Activated T-helper 2 cell treated with anti-CD3 and anti-CD28 coated beads, Interferon-gamma antibody, Interleukin-2, Interleukin-4, amounts not matched to agents 10 μg/mL and 5 μg/mL and 100 μg/mL, durations not matched to agents 14 hours and 24 hours and 36 hours (primary cell): ENCODE measurements at regions not wholly inside any gene's neighbourhood (a gene's known extent, or its start where the extent isn't known, plus 50 kb on each side); places are given as distances from the start of the nearest gene placed in this dataset.

Experiments
- DNase-seq: peaks from one replicate; pipeline ENCODE4 v3.0.0; 2021; ENCODE audit warnings: low spot score
- H3K27ac Mint-ChIP-seq: one replicate; pipeline ENCODE4 v1.8.0; 2021; ENCODE audit warnings: mixed read lengths
- H3K27me3 Mint-ChIP-seq: one replicate; pipeline ENCODE4 v1.8.0; 2021; ENCODE audit warnings: low read depth, mixed read lengths
- H3K36me3 Mint-ChIP-seq: one replicate; pipeline ENCODE4 v1.8.0; 2021; ENCODE audit warnings: low read depth, mixed read lengths
- H3K4me1 Mint-ChIP-seq: one replicate; pipeline ENCODE4 v1.8.0; 2021; ENCODE audit warnings: low read depth, mixed read lengths
- H3K4me3 Mint-ChIP-seq: one replicate; pipeline ENCODE4 v1.8.0; 2021; ENCODE audit warnings: low read depth, mild to moderate bottlenecking, moderate library complexity, mixed read lengths
- H3K9me3 Mint-ChIP-seq: one replicate; pipeline ENCODE4 v1.8.0; 2021; ENCODE audit warnings: mixed read lengths
- intact Hi-C: fragments of 100-400 bp; cut with micrococcal nuclease; formaldehyde crosslinking; loops from one replicate; pipeline ENCODE4 v1.15.1; 2023

GRCh38 chr7:42685911-42686310 lies 226.0 kb downstream of the C7orf25 start:
- intact Hi-C loops = no loop called here
- no peak overlapping the region for H3K4me3 Mint-ChIP-seq
- H3K36me3 Mint-ChIP-seq = no peaks in the 10 kb centered on the region
- no peak overlapping the region for H3K27ac Mint-ChIP-seq
- no peaks in the 10 kb centered on the region for H3K9me3 Mint-ChIP-seq
- no peak for DNase-seq
- no peaks in the 10 kb centered on the region for H3K4me1 Mint-ChIP-seq
- no peaks in the 10 kb centered on the region for H3K27me3 Mint-ChIP-seq

DNA sequence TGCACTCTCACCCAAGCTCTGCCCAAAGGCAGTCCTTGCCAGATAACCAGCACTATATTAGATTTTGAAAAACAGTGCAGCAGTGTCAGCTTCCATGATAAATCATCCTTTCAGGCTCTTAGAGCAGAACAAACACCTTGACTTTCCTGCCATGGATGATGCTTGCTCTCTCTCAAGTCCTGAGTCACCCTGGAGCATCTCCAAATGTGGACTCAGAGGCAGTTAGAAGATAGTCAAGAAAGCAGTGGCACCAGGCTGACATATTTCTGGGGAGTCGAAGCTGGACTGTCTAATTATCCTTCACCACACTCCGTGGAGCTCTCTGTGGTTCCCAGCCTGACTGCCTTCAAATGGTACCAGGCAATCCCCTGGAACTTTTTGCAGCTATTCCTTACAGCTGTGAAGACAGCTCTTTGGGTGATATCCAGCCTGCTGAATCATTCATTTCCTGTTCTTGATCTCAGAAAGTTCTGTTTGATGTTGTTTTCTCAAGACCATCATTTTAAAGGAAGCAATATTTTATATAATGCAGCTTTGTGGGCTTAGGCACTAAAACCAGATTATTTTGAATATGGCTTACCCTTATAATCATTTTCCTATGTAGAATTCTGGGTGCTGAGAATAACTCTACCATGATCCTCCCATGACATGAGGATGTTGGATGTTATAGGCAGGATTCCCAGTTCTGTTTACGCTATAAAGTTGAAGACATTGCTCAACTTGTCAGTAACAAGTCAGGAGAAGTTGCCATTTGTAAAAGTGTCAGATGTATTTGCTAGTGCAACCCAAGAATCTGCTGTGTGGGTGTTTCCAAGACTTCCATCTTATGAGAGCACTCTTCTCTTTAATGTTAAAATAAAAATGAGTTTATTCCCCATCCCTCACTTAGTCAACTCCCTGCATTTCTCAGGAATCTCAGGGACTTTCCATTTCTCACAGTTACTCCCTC lies 233.8 kb downstream of the C7orf25 start:
- no peaks in the 10 kb centered on the region for H3K4me1 Mint-ChIP-seq
- no peaks in the 10 kb centered on the region for H3K27me3 Mint-ChIP-seq
- no peak for DNase-seq
- intact Hi-C loops = no loop called here
- H3K9me3 Mint-ChIP-seq = no peaks in the 10 kb centered on the region
- no peak overlapping the region for H3K27ac Mint-ChIP-seq
- H3K36me3 Mint-ChIP-seq = no peaks in the 10 kb centered on the region
- no peak overlapping the region for H3K4me3 Mint-ChIP-seq

DNA sequence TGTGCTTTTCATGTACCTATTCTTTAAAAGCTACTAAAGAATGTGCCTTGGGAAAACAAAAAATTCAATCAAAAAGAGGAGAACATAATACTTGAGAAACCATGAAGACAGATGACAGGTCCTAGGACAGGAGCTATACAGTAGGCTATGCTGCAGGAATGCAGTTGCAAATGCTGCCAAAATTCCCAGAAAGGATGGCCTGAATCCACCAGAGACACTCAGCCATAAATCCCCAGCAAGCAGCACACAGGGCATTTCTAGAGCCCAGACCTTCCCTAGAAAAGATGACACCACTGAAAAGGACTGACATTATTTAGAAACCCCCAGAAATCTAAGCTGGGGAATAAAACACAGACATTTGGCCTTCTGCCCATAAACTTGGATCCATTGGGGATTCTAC lies 237.3 kb downstream of the C7orf25 start:
- no peaks in the 10 kb centered on the region for H3K9me3 Mint-ChIP-seq
- H3K36me3 Mint-ChIP-seq = no peaks in the 10 kb centered on the region
- no peak overlapping the region for H3K27ac Mint-ChIP-seq
- DNase-seq = no peak
- H3K27me3 Mint-ChIP-seq = no peaks in the 10 kb centered on the region
- H3K4me3 Mint-ChIP-seq = no peak overlapping the region
- intact Hi-C loops = no loop called here
- no peaks in the 10 kb centered on the region for H3K4me1 Mint-ChIP-seq

DNA sequence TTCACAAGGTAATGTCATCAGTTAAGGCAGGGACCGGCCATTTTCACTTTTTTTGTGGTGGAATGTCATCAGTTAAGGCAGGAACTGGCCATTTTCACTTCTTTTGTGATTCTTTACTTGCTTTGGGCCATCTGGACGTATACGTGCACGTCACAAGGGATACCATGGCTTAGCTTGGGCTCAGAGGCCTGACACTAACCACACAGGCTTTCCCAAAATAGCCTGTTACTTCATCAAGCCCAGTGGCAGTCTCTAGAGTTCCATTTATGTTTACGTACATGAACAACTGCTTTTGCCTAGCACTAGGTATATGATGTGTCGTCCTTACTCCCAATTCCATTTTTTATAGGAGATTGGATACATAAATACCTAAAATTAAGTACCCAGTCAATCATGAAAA lies 237.9 kb downstream of the C7orf25 start:
- Mint-ChIP-seq H3K36me3 (no peaks in the 10 kb centered on the region), H3K27ac (no peak overlapping the region), H3K9me3 (no peaks in the 10 kb centered on the region), H3K4me1 (no peaks in the 10 kb centered on the region), H3K27me3 (no peaks in the 10 kb centered on the region), H3K4me3 (no peak overlapping the region)
- DNase-seq = no peak
- intact Hi-C loops = no loop called here

DNA sequence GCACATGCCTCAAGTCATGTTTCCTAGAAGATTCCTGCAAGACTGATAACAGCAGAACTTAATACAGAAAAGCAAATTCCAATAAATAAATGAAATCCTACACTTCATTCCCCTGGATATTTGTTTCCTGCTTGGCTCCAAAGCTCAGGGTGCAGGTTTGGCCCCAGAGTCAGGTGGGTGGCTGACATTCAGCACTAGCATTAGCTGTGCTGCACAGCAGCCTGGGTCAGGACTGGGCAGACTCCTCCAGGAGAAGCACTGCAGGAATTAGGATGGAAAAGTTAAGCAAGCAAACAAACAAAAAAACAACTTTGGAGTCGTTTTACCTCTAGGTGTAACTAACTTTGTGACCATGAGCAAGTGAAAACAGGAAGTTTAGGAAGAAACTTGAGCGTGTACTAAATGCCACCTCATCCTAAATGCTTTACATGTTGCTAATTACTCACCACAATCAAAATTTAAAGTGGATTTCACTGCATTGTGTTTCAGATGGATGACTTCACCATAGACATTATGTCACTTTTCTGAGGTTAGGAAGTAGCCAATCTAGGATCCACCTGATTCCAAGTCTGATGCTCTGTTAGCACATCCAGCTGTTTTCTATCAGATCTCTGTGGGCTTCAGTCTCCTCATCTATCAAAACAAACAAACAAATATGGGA lies 239.4 kb downstream of the C7orf25 start:
- Mint-ChIP-seq H3K9me3 (peaks cover 2% of the 10 kb centered on the region), H3K27me3 (no peaks in the 10 kb centered on the region), H3K27ac (no peak overlapping the region), H3K4me3 (no peak overlapping the region), H3K36me3 (no peaks in the 10 kb centered on the region), H3K4me1 (no peaks in the 10 kb centered on the region)
- no peak for DNase-seq
- intact Hi-C loops = no loop called here

DNA sequence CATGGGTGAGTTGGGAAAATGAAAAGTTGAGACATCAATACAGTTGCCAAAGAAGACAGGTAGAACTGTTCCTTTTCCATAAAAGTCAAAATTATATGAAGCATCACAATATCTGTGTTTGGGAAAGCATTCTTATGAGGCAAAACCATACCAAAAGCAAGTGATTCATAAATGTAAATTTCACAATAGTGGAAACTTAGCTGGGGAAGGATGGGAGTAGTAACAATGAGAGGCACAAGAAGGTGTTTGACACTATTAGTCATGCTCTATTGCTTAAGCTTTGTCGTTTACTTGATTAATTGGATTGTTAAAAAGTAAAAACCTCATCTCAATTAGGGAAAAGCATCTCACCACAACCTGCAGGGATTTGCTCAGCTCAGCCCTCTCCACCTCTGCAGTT lies 240.2 kb downstream of the C7orf25 start:
- Mint-ChIP-seq H3K27me3 (no peaks in the 10 kb centered on the region), H3K4me1 (no peaks in the 10 kb centered on the region), H3K27ac (no peak overlapping the region), H3K36me3 (no peaks in the 10 kb centered on the region), H3K9me3 (peaks cover 11% of the 10 kb centered on the region), H3K4me3 (no peak overlapping the region)
- intact Hi-C loops = no loop called here
- DNase-seq = no peak

DNA sequence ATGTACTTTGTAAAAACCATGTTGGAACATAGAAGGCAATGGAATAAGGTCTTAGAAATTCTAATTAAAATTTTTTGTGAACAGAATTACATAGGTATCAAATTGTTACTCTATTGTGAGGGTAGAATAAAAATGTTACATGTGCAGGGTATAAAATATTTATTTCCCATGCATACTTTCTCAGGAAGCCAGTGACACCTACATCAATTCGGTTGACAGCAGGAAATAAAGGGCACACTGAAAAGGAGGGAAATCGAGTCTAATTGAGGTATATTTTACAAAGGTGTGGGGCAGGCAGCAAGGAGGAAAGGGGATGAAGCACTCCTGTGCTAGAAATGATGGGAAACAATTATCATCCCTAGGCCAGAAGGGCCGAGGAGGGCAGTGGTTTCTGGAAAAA lies 244.9 kb downstream of the C7orf25 start:
- H3K27me3 Mint-ChIP-seq = no peaks in the 10 kb centered on the region
- peaks cover 21% of the 10 kb centered on the region for H3K9me3 Mint-ChIP-seq
- intact Hi-C loops = no loop called here
- no peaks in the 10 kb centered on the region for H3K36me3 Mint-ChIP-seq
- no peak overlapping the region for H3K4me3 Mint-ChIP-seq
- H3K4me1 Mint-ChIP-seq = no peaks in the 10 kb centered on the region
- no peak overlapping the region for H3K27ac Mint-ChIP-seq
- no peak for DNase-seq

GRCh38 chr7:42662862-42663261 lies 249.0 kb downstream of the C7orf25 start:
- Mint-ChIP-seq H3K9me3 (peaks cover 21% of the 10 kb centered on the region), H3K27ac (no peak overlapping the region), H3K27me3 (no peaks in the 10 kb centered on the region), H3K36me3 (no peaks in the 10 kb centered on the region), H3K4me1 (no peaks in the 10 kb centered on the region), H3K4me3 (no peak overlapping the region)
- intact Hi-C loops = no loop called here
- no peak for DNase-seq

DNA sequence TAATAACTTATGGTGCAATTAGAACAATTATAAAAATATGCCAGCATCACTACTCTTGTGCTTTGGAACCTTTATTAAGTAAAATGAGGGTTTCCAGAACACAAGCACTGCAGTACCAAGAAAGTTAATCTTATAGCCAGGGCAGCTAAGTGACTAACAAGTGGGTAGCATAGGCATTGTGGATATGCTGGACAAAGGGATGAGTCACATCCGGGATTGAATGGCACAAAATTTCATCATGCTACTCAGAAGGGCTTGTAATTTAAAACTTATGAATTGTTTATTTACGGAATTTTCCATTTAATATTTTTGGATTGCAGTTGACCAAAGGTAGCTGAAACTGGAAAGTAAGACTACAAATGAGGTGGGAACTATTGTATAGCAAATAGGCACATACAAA lies 250.6 kb downstream of the C7orf25 start:
- Mint-ChIP-seq H3K4me1 (no peaks in the 10 kb centered on the region), H3K4me3 (no peak overlapping the region), H3K9me3 (peaks cover 7% of the 10 kb centered on the region), H3K27ac (no peak overlapping the region), H3K36me3 (no peaks in the 10 kb centered on the region), H3K27me3 (no peaks in the 10 kb centered on the region)
- intact Hi-C loops = no loop called here
- DNase-seq = no peak

DNA sequence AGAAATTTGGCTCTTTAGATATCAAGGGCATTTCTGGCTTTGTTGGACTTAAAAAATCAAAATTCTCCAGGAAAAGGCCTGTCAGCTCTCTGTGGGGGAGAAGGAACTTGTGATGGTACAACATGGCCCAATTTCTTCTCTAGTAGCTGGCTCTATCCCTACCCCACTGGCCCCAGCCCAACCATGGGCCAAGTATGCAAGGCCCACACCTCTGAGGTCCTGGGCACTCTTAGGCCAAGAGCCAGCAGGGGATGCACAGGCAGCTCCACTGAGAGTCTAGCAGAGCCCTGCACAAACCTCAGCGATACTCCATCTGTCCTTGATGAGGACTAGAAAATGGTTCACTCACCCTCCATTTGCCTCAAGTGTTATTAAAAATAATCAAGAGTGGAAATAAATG lies 261.2 kb downstream of the C7orf25 start:
- Mint-ChIP-seq H3K4me3 (no peak overlapping the region), H3K9me3 (peaks cover 12% of the 10 kb centered on the region), H3K4me1 (no peaks in the 10 kb centered on the region), H3K27ac (no peak overlapping the region), H3K27me3 (no peaks in the 10 kb centered on the region), H3K36me3 (no peaks in the 10 kb centered on the region)
- intact Hi-C loops = no loop called here
- no peak for DNase-seq

- no peaks in the 10 kb centered on the region for H3K36me3 Mint-ChIP-seq
- peaks cover 9% of the 10 kb centered on the region for H3K9me3 Mint-ChIP-seq
- no peaks in the 10 kb centered on the region for H3K27me3 Mint-ChIP-seq
- H3K4me1 Mint-ChIP-seq = no peaks in the 10 kb centered on the region
- no peak overlapping the region for H3K27ac Mint-ChIP-seq
- intact Hi-C loops = no loop called here
- no peak overlapping the region for H3K4me3 Mint-ChIP-seq
- no peak for DNase-seq
Observed at GRCh38 chr7:42650171-42650570, 261.7 kb downstream of the C7orf25 start.

DNA sequence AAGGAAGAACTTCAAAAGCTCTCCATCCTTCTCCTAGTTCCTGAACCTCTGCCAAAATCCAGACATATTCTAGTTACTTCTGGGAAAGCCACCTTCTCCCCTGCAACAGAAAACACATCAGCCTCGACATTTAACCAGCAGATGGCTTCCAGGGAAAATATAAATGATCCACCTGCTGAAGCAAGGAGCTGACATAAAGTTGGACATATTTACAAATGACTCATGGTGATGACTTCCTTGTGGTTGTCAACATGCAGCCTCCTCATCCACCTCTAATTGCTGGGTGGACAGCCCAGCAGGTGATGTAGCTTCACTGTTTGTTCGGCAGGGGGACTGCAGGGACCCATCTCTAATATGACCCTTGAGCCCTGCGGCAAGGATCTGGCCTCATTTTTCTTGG lies 266.0 kb downstream of the C7orf25 start:
- Mint-ChIP-seq H3K9me3 (no peaks in the 10 kb centered on the region), H3K36me3 (no peaks in the 10 kb centered on the region), H3K4me1 (no peaks in the 10 kb centered on the region), H3K27me3 (no peaks in the 10 kb centered on the region), H3K4me3 (no peak overlapping the region), H3K27ac (no peak overlapping the region)
- intact Hi-C loops = no loop called here
- DNase-seq = no peak

GRCh38 chr7:42642699-42643098 lies 269.2 kb downstream of the C7orf25 start:
- no peak overlapping the region for H3K27ac Mint-ChIP-seq
- H3K9me3 Mint-ChIP-seq = no peaks in the 10 kb centered on the region

More at GRCh38 chr7:42642699-42643098, 269.2 kb downstream of the C7orf25 start:
- H3K4me3 Mint-ChIP-seq = no peak overlapping the region
- no peaks in the 10 kb centered on the region for H3K4me1 Mint-ChIP-seq
- H3K27me3 Mint-ChIP-seq = no peaks in the 10 kb centered on the region
- no peak for DNase-seq
- no peaks in the 10 kb centered on the region for H3K36me3 Mint-ChIP-seq
- intact Hi-C loops = no loop called here
